T-helper 2 cell treated with Interferon-gamma antibody and Interleukin-4, amounts not matched to agents 5 μg/mL and 100 μg/mL, for 36 hours (primary cell): ENCODE measurements at regions not wholly inside any gene's neighbourhood (a gene's known extent, or its start where the extent isn't known, plus 50 kb on each side); places are given as distances from the start of the nearest gene placed in this dataset.

Experiments
- DNase-seq: peaks from one replicate; pipeline ENCODE4 v3.0.0; 2021; ENCODE audit warnings: low spot score
- H3K27ac Mint-ChIP-seq: one replicate; pipeline ENCODE4 v1.8.0; 2021; ENCODE audit warnings: mild to moderate bottlenecking, mixed read lengths
- H3K27me3 Mint-ChIP-seq: one replicate; pipeline ENCODE4 v1.8.0; 2021; ENCODE audit warnings: low read depth, mixed read lengths
- H3K36me3 Mint-ChIP-seq: one replicate; pipeline ENCODE4 v1.8.0; 2021; ENCODE audit warnings: low read depth, mixed read lengths
- H3K4me1 Mint-ChIP-seq: one replicate; pipeline ENCODE4 v1.8.0; 2021; ENCODE audit warnings: low read depth, mixed read lengths
- H3K4me3 Mint-ChIP-seq: one replicate; pipeline ENCODE4 v1.8.0; 2022; ENCODE audit warnings: mild to moderate bottlenecking, moderate library complexity, mixed read lengths
- H3K9me3 Mint-ChIP-seq: one replicate; pipeline ENCODE4 v1.8.0; 2021; ENCODE audit warnings: mixed read lengths

DNA sequence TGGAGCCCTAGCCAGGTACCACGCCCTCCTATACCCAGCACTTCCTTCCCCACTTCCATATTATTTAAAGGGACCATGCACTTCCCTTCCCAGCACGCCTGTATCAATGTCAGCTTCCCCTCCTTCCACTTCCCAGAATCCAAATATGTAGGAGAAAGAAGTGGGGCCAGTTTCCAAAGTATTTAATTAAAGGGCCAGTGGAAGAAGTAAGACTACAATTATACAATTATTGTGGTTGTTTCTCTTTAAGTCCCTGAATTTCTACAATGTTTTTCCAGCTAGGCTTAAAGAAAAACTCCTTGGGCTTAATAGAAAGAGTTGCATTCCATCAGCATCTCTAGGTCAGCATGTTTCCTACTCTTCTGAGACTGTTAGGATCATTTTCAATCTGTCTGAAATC lies 515.8 kb downstream of the PREX1 start:
- Mint-ChIP-seq H3K4me3 (no peak overlapping the region), H3K27me3 (no peaks in the 10 kb centered on the region), H3K4me1 (no peaks in the 10 kb centered on the region), H3K27ac (no peak overlapping the region), H3K9me3 (no peaks in the 10 kb centered on the region), H3K36me3 (no peaks in the 10 kb centered on the region)
- no peak for DNase-seq

DNA sequence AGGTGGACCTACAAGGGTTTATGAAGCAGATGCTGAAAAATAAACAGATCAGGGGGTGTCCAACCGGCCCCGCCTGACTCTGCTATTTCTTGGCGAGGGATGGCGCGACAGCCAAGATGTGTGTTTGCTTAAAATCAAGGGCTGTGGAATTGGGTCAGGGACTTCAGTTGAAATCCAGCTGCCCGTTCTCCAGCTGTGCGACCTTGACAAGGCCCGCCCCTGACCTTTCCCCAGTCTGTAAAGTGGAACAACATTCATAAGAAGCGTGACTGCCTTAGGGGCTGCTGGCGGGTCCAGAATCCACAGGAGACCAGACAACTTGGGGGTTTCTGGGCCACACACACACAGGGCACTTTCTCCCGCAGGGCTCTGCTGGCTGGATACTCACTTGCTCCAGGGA lies 517.5 kb downstream of the PREX1 start:
- no peaks in the 10 kb centered on the region for H3K36me3 Mint-ChIP-seq
- DNase-seq: no peak
- H3K9me3 Mint-ChIP-seq: no peaks in the 10 kb centered on the region
- no peak overlapping the region for H3K27ac Mint-ChIP-seq
- H3K4me1 Mint-ChIP-seq: no peaks in the 10 kb centered on the region
- no peaks in the 10 kb centered on the region for H3K27me3 Mint-ChIP-seq
- H3K4me3 Mint-ChIP-seq: no peak overlapping the region

DNA sequence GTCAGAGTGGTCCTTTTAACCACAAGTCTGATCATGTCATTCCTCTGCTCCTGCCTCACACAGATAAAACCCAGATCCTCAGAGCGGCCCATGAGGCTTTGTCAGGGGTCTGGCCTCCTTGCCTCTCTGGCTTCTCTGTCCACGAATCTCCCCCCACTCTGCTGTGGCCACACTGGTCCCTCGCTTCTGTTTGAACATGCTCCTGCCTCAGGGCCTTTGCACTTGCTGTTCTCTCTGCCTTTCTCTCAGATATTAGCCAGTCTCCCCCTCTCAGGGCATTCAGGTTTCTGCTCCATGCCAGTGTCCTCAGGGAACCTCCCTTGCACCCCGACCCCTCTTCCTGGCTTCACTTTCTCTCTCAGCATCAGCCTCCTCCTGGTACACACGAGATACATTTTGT lies 518.5 kb downstream of the PREX1 start:
- no peak for DNase-seq
- no peaks in the 10 kb centered on the region for H3K9me3 Mint-ChIP-seq
- H3K27me3 Mint-ChIP-seq: no peaks in the 10 kb centered on the region
- H3K27ac Mint-ChIP-seq: no peak overlapping the region
- no peaks in the 10 kb centered on the region for H3K36me3 Mint-ChIP-seq
- no peak overlapping the region for H3K4me3 Mint-ChIP-seq
- no peaks in the 10 kb centered on the region for H3K4me1 Mint-ChIP-seq

DNA sequence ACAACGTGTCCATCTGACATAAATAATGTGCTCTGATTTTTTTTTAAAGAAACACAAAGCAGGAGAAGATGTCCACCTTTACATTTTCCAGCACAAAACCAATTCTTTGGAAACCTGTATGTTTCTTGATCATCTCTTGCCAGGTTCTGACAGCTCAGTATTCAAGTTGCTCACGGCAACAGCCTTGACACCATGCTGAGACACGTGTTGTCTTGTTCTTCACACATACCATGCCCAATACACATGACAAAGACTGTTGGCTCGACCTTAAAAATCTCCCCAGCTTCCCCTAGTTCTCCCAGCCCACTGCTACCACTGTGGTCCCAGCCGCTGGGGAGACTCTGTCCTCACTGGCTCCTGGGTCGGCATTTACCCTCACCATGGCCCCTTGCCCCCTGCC lies 518.9 kb downstream of the PREX1 start:
- Mint-ChIP-seq H3K4me3 (no peak overlapping the region), H3K9me3 (no peaks in the 10 kb centered on the region), H3K27me3 (no peaks in the 10 kb centered on the region)

DNA sequence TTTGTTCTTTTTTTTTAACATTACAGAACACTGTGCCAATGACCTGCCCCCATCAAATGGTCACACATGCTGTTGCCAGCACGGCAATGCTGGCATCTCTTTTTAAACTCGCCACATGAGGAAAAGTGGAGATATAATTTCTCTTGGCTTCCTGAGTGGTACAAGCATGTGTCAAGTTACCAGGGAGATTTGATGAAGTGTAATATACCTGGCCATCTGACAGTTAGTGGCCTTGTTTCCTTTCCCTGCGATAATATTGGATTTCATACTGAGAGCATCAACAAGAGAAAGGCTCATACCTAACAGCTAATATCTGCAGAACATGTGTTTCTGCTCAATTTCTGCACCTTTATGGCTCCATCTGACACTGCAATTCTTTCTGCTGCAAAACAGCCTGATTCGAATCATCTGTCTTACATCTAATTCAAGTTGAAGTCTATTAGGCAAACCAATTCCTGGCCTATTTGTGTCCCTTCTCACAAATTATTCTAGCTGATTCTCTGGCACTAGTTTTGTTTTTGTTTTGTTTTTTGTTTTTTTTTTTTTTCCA lies 519.5 kb downstream of the PREX1 start:
- DNase-seq: no peak
- Mint-ChIP-seq H3K27me3 (no peaks in the 10 kb centered on the region), H3K9me3 (no peaks in the 10 kb centered on the region), H3K4me1 (no peaks in the 10 kb centered on the region), H3K4me3 (no peak overlapping the region), H3K36me3 (no peaks in the 10 kb centered on the region), H3K27ac (no peak overlapping the region)

More for the DNA sequence above, 518.9 kb downstream of the PREX1 start:
- no peak for DNase-seq
- H3K27ac Mint-ChIP-seq: no peak overlapping the region
- no peaks in the 10 kb centered on the region for H3K36me3 Mint-ChIP-seq
- no peaks in the 10 kb centered on the region for H3K4me1 Mint-ChIP-seq

DNA sequence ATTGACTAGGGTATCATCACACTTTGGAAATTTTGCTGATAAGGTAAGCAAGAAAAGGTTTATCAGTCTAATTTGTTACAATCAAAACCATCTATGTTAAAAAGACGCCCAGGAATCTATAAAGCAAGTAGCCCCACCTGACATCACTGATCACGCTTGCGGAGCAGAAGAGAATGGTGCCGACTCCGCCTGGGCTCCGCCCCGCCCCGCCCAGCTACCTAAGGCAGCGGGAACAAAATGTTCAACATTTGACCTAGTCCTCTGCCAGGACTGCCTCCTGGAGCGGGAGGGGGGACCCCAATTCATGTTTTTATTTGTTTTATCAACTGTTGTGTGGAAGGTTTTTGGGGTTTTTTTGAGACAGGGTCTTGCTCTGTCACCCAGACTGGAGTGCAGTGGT lies 520.5 kb downstream of the PREX1 start:
- no peaks in the 10 kb centered on the region for H3K9me3 Mint-ChIP-seq
- H3K4me1 Mint-ChIP-seq: no peaks in the 10 kb centered on the region
- no peak overlapping the region for H3K27ac Mint-ChIP-seq
- no peaks in the 10 kb centered on the region for H3K36me3 Mint-ChIP-seq
- no peaks in the 10 kb centered on the region for H3K27me3 Mint-ChIP-seq
- no peak for DNase-seq
- no peak overlapping the region for H3K4me3 Mint-ChIP-seq

DNA sequence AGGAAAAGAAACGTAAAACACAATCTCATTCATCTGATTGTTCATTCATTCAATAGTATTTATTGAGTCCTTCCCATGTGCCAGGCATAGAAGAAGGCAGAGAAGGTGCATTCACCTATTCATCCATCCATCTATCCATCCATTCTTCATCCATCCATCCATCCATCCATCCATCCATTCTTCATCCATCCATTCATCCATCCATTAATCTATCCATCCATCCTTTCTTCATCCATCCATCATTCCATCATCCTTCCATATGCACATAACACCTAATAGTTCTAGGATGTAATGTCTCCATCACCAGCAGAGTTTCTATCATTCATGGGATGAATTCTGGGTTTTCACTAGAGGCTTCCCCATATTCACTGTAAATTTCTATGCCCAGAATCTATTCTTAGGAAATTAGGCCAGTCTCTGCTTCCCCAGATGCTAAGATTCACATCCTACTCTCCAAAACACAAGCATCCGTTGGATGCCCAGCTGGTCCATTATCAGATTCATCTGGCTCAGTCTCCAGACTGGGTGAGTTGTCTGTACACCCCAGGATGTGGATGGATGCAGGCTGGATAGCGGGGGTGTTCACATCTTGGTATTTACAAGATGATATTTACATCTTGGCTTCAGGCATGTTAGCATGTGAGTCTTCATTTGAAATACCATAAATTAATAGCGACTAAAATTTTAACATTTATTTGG lies 517.7 kb upstream of the SULF2 start:
- DNase-seq: no peak
- Mint-ChIP-seq H3K9me3 (no peaks in the 10 kb centered on the region), H3K4me1 (no peaks in the 10 kb centered on the region), H3K27ac (no peak overlapping the region), H3K27me3 (no peaks in the 10 kb centered on the region), H3K36me3 (no peaks in the 10 kb centered on the region), H3K4me3 (no peak overlapping the region)

DNA sequence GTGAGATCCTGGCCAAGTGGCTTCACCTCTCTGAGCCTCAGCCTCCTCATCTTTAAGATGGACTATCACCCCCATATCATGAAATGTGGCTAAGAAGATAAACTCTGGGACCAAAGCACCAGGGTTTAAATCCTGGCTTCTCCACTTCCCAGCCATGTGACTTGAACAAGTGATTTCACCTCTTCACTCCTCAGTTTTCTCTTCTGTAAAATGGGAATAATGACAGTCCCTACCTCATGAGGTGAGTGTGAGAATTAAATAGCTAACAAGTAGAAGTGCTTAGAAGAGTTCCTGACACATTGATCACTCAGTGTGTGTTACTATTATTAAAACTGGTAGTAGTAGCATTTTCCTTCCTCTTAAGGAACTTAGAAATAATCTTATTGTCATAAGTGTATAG lies 516.9 kb upstream of the SULF2 start:
- no peaks in the 10 kb centered on the region for H3K27me3 Mint-ChIP-seq

DNA sequence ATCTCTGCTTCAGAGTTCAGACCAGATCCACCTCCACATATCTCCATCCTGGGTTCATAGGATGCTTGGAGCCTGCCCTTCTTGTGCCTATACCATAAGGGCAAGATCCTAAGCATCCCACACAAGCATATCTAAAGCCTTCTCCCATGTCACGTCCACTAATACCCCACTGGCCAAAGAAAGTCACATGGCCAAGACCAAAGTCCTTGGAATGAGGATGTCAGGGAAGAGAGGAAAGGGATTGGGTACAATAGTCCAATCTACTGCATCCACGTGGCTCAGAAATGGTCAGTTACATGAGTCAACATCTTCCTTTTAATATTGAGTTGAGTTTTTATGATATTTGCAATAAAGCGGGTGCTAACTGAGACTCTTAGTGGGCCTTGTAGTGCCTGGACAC lies 515.9 kb upstream of the SULF2 start:
- H3K27me3 Mint-ChIP-seq: no peaks in the 10 kb centered on the region
- H3K4me1 Mint-ChIP-seq: no peaks in the 10 kb centered on the region
- no peaks in the 10 kb centered on the region for H3K36me3 Mint-ChIP-seq
- H3K4me3 Mint-ChIP-seq: no peak overlapping the region
- no peak overlapping the region for H3K27ac Mint-ChIP-seq
- DNase-seq: no peak
- H3K9me3 Mint-ChIP-seq: no peaks in the 10 kb centered on the region

More for the DNA sequence above, 516.9 kb upstream of the SULF2 start:
- Mint-ChIP-seq H3K4me1 (no peaks in the 10 kb centered on the region), H3K4me3 (no peak overlapping the region), H3K9me3 (no peaks in the 10 kb centered on the region), H3K36me3 (no peaks in the 10 kb centered on the region), H3K27ac (no peak overlapping the region)
- DNase-seq: no peak

DNA sequence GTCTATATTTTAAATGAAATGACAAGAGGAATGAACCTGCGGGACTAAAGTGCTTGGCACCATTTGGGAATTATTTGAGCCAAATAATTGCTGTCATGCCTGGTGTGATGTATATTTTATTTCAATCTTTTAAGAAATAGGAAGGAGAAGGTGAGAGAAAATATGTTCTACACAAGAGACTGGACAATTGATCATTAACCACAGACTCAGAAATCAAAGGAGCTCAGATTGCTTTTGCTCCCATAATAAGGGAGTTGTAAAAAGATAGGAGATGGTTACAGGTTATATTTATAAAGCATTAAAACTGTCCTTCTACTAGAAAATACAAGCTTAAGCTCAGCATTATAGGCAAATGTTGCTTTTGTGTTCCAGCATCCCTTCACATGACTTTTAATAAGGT lies 515.2 kb upstream of the SULF2 start:
- no peak overlapping the region for H3K4me3 Mint-ChIP-seq

DNA sequence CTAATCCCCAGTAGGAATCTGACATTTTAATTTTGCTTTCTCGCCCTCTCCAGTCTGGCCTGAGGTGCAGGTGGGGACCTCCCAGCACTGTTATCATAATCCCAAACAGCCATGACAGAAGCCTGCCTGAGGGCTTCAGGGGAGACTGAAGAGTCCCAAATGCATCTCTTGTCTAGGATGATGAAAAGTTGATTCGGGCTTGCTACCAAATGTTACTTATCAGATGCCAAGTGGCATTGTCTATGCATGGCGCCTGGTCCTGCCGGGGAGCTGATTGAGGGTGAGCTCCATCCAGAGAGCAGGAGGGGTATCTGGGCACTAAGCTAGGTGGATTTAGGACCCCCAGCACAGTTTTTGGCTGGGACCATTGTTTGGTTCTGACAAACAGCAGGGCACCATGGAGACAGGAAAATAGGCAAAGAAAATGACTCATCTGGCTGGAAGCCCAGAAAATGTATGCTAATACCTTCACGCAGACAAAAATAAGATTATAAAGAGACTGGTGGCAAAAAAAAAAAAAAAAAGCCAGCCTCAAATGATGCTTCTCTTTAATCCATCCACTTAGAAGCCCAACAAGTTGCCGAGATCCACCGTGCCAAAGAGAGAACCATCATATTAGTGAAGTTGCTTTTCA lies 513.7 kb upstream of the SULF2 start:
- H3K27me3 Mint-ChIP-seq: peaks cover 2% of the 10 kb centered on the region
- H3K4me3 Mint-ChIP-seq: no peak overlapping the region
- H3K27ac Mint-ChIP-seq: no peak overlapping the region
- no peaks in the 10 kb centered on the region for H3K4me1 Mint-ChIP-seq
- H3K9me3 Mint-ChIP-seq: no peaks in the 10 kb centered on the region
- DNase-seq: no peak
- no peaks in the 10 kb centered on the region for H3K36me3 Mint-ChIP-seq

More for the DNA sequence above, 515.2 kb upstream of the SULF2 start:
- no peaks in the 10 kb centered on the region for H3K27me3 Mint-ChIP-seq
- no peak overlapping the region for H3K27ac Mint-ChIP-seq
- H3K9me3 Mint-ChIP-seq: no peaks in the 10 kb centered on the region
- no peaks in the 10 kb centered on the region for H3K36me3 Mint-ChIP-seq
- no peak for DNase-seq
- no peaks in the 10 kb centered on the region for H3K4me1 Mint-ChIP-seq

DNA sequence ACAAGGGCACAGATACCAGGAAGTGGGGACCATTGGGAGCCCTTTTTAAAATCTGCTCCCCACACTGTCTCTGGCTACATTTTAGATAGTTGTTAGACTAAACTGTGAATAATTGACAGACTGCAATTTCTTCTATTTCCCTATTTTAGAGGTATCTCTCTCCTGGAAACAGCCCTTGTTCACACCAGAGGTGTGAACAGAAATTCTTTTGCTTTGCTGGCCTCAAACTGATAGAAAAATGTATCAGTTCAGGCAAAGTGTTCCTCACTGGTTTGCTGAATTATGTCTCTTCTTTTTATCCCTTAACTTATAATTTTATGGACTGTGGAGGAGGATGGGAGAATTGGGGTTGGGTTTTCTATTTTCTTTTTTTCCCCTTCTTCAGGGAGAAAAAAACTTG lies 513.2 kb upstream of the SULF2 start:
- DNase-seq: no peak
- no peaks in the 10 kb centered on the region for H3K9me3 Mint-ChIP-seq
- no peaks in the 10 kb centered on the region for H3K36me3 Mint-ChIP-seq
- no peak overlapping the region for H3K27ac Mint-ChIP-seq
- no peaks in the 10 kb centered on the region for H3K4me1 Mint-ChIP-seq
- no peak overlapping the region for H3K4me3 Mint-ChIP-seq
- H3K27me3 Mint-ChIP-seq: peaks cover 2% of the 10 kb centered on the region

DNA sequence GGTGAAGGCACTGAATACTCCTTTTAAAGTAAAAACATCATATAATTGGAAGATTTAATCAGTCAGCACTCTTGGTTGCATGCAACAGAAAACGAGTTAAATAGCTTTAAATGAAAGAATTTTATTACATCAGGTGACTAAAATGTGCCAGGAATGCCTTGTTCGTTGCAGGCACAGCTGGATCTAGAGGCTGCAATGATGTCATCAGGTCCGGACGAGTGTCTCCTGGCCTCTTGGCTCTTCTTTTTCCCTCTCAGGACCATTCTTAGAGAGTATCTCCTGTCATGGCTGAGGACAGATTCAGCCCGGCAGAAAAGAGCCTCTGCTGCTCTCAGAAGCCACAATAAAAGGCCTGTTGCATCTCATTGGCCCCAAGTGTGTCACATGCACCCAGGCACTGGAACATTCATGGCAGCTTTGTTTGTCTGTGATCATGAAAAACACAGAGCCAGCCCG lies 510.7 kb upstream of the SULF2 start:
- Mint-ChIP-seq H3K4me3 (no peak overlapping the region), H3K4me1 (no peaks in the 10 kb centered on the region)
- DNase-seq: no peak

DNA sequence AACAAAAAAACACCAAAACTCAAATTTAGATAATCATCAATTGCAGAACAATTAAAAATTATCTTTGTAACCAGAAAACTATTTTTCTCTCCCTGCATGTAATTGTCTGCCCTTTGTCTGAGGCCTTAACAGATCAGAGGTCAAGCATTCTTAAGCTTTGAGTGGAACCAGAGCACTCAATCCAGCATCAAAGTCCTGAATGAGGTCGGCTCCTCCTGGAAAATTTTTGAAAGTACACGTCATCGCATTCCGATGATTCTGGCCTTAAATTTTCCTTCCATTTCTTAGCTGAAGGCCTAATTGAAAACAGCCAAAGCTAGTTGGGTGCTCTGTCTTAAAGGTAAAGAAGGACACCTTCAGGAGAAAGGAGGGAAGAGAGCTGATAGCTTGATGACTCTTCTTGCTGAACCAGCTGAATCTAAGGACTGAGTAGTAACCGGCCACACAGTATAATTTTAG lies 510.2 kb upstream of the SULF2 start:
- Mint-ChIP-seq H3K27me3 (peaks cover 2% of the 10 kb centered on the region), H3K27ac (no peak overlapping the region), H3K9me3 (no peaks in the 10 kb centered on the region), H3K4me3 (no peak overlapping the region), H3K4me1 (no peaks in the 10 kb centered on the region), H3K36me3 (no peaks in the 10 kb centered on the region)
- DNase-seq: no peak

More for the DNA sequence above, 510.7 kb upstream of the SULF2 start:
- Mint-ChIP-seq H3K27me3 (peaks cover 2% of the 10 kb centered on the region), H3K36me3 (no peaks in the 10 kb centered on the region), H3K9me3 (no peaks in the 10 kb centered on the region), H3K27ac (no peak overlapping the region)
